ENCODE measurements at regions not wholly inside any gene's neighbourhood (a gene's known extent, or its start where the extent isn't known, plus 50 kb on each side); places are given as distances from the start of the nearest gene placed in this dataset.
A peak's percentile ranks its signal among the peaks of the same experiment; 100 is the strongest.

GRCh38 chr5:168159425-168159824 lies 132.0 kb upstream of the WWC1 start:
- Histone ChIP-seq H3K4me1 (replicated peaks in 1 of 2) (no peaks in the 10 kb centered on the region), H3K36me3 (replicated peaks in 1 of 2) (no peaks in the 10 kb centered on the region), H3K27ac (no peak overlapping the region), H3K9me3 (replicated peaks in 1 of 3) (no peaks in the 10 kb centered on the region), H3K4me3 (no peak overlapping the region), H3K27me3 (no peaks in the 10 kb centered on the region)
- WGBS, 4 donors, result 37 to 50% (median 47%) methylated on average over 3 of the region's 3 CpGs
- TF ChIP-seq POLR2A (IDR thresholded peaks at IDR 0.05) (no peak), CTCF (IDR thresholded peaks at IDR 0.05) (no peak)
- intact Hi-C loops (cut with DNase I), result no loop called here
- peak in 3 of 7 donors; percentile 3 to 70 (median 16) for DNase-seq

DNA sequence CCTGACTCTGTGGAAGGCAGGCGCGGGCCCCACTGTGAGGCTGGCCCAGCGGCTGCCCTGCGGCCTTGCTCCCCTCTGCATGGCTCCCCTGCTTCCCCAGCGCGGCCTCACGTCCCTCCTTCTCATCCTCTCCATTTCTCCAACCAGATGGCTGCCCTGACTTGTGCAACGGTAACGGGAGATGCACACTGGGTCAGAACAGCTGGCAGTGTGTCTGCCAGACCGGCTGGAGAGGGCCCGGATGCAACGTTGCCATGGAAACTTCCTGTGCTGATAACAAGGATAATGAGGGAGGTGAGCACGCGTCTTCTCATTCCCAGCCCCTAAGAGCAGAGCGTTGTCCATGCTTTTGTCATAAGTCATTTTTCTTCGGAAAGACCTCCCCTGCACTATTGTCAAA lies 129.0 kb upstream of the WWC1 start:
- no peaks in the 10 kb centered on the region for H3K9me3 ChIP-seq (replicated peaks in 1 of 3)
- H3K4me1 ChIP-seq (replicated peaks in 1 of 2), result no peaks in the 10 kb centered on the region
- no peaks in the 10 kb centered on the region for H3K27me3 ChIP-seq
- H3K27ac ChIP-seq, result no peak overlapping the region
- H3K4me3 ChIP-seq, result no peak overlapping the region
- 49 to 63% (median 52%) methylated on average over 12 to 16 of the region's 16 CpGs for WGBS, 4 donors
- peak in 4 of 7 donors; percentile 8 to 88 (median 27) for DNase-seq
- TF ChIP-seq POLR2A (IDR thresholded peaks at IDR 0.05) (no peak), CTCF (IDR thresholded peaks at IDR 0.05) (no peak)
- intact Hi-C loops (cut with DNase I), result no loop called here
- no peaks in the 10 kb centered on the region for H3K36me3 ChIP-seq (replicated peaks in 1 of 2)

GRCh38 chr5:168163966-168164365 lies 127.5 kb upstream of the WWC1 start:
- Histone ChIP-seq H3K4me3 (no peak overlapping the region), H3K27me3 (no peaks in the 10 kb centered on the region), H3K9me3 (replicated peaks in 1 of 3) (no peaks in the 10 kb centered on the region), H3K27ac (no peak overlapping the region), H3K4me1 (replicated peaks in 1 of 2) (no peaks in the 10 kb centered on the region), H3K36me3 (replicated peaks in 1 of 2) (no peaks in the 10 kb centered on the region)
- intact Hi-C loops (cut with DNase I), result no loop called here
- no peak for TF ChIP-seq CTCF (IDR thresholded peaks at IDR 0.05)
- no peak for TF ChIP-seq POLR2A (IDR thresholded peaks at IDR 0.05)
- 91 to 92% (median 91%) methylated on average over 3 of the region's 3 CpGs for WGBS, 4 donors
- DNase-seq, result no peak

GRCh38 chr5:168165221-168165914 lies 126.1 kb upstream of the WWC1 start:
- intact Hi-C loops (cut with DNase I), result no loop called here
- 25 to 31% (median 30%) methylated on average over 8 to 9 of the region's 9 CpGs for WGBS, 4 donors

More at GRCh38 chr5:168165221-168165914, 126.1 kb upstream of the WWC1 start:
- H3K9me3 ChIP-seq (replicated peaks in 1 of 3), result no peaks in the 10 kb centered on the region
- no peak overlapping the region for H3K4me3 ChIP-seq
- no peak overlapping the region for H3K27ac ChIP-seq
- DNase-seq, result no peak
- H3K4me1 ChIP-seq (replicated peaks in 1 of 2), result no peaks in the 10 kb centered on the region
- no peaks in the 10 kb centered on the region for H3K27me3 ChIP-seq
- H3K36me3 ChIP-seq (replicated peaks in 1 of 2), result no peaks in the 10 kb centered on the region
- TF ChIP-seq POLR2A (IDR thresholded peaks at IDR 0.05) (no peak), CTCF (IDR thresholded peaks at IDR 0.05) (no peak)
